GM12878 (cell line): ENCODE measurements at regions not wholly inside any gene's neighbourhood (a gene's known extent, or its start where the extent isn't known, plus 50 kb on each side); places are given as distances from the start of the nearest gene placed in this dataset.

Experiments used
- CTCF ChIP-seq, 3 experiments: IDR thresholded peaks in 2 of 3; conservative IDR thresholded peaks in 1 of 3; 2 replicates each; pipeline ENCODE4 v1.5.1; 2011; ENCODE audit warnings: low read depth in 3 of 3, low read length in 3 of 3, mild to moderate bottlenecking in 3 of 3, control low read depth in 2 of 3, moderate library complexity in 2 of 3, inconsistent platforms in 1 of 3, mixed read lengths in 1 of 3; ENCODE audit not compliant: control insufficient read depth in 2 of 3, insufficient read depth in 1 of 3; ENCODE audit errors: extremely low read depth in 1 of 3
- EZH2 ChIP-seq: IDR thresholded peaks from 2 replicates; pipeline ENCODE4 v1.6.1; 2012; ENCODE audit warnings: low read depth, mild to moderate bottlenecking, control low read depth, inconsistent platforms, low read length, borderline replicate concordance; ENCODE audit not compliant: control insufficient read depth
- PKNOX1 ChIP-seq: fragments of 450-650 bp; IDR thresholded peaks from 2 replicates; pipeline ENCODE4 v1.6.1; 2016; ENCODE audit warnings: mild to moderate bottlenecking
- ZBTB11 ChIP-seq: fragments of 450-650 bp; formaldehyde crosslinking; IDR thresholded peaks from 2 replicates; pipeline ENCODE4 v1.5.0; 2022; ENCODE audit warnings: mild to moderate bottlenecking, missing genetic modification characterization
- TF ChIP-seq, protein P1 (sequence below): IDR thresholded peaks from 2 replicates; pipeline ENCODE4 v1.6.1; 2012; ENCODE audit warnings: low read length, inconsistent platforms

DNA sequence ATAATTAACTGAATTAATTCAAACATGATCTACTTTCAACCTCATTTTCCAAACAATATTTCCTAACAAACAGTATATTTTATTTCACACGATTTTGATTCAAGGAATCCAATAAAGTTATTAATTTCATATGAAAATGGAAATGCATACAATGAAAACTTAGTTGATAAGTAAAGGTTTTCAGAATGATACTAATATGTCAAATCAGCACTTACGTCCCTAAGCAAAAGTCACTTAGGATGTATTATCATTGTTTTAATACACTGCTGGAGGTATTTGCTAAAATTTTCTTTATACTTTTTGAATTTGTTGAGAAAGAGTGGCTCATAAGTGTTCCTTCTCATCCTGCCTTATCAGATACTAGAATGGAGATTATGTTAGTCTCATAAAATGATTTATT lies 266.8 kb upstream of the PUDP start:
- TF ChIP-seq EZH2: no peak
- TF ChIP-seq CTCF (IDR thresholded peaks at IDR 0.05 in 2 of 3, conservative IDR thresholded peaks at IDR 0.05 in 1 of 3; ENCODE audit: control insufficient read depth in 2 of 3, extremely low read depth in 1 of 3, insufficient read depth in 1 of 3, low read depth in 3 of 3, low read length in 3 of 3): no peak
- no peak for TF ChIP-seq PKNOX1
- TF ChIP-seq ZBTB11 (CRISPR knock-in tag): no peak
- TF ChIP-seq, protein P1, sequence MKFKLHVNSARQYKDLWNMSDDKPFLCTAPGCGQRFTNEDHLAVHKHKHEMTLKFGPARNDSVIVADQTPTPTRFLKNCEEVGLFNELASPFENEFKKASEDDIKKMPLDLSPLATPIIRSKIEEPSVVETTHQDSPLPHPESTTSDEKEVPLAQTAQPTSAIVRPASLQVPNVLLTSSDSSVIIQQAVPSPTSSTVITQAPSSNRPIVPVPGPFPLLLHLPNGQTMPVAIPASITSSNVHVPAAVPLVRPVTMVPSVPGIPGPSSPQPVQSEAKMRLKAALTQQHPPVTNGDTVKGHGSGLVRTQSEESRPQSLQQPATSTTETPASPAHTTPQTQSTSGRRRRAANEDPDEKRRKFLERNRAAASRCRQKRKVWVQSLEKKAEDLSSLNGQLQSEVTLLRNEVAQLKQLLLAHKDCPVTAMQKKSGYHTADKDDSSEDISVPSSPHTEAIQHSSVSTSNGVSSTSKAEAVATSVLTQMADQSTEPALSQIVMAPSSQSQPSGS: no peak
